Panc1 (cell line): ENCODE measurements at regions not wholly inside any gene's neighbourhood (a gene's known extent, or its start where the extent isn't known, plus 50 kb on each side); places are given as distances from the start of the nearest gene placed in this dataset.

Experiments
- ATAC-seq: fragments of 200-7000 bp; cut with Tn5 transposase; 2 replicates; pipeline ENCODE4 v1.9.1; 2020; ENCODE audit warnings: mild to moderate bottlenecking, moderate library complexity
- BruUV-seq: library from RNA; stranded (reverse); fragments of 400-500 nt; replicated peaks from 2 replicates; lab custom pipeline; 2021; lab: Mats Ljungman, UMichigan
- CTCF ChIA-PET: fragments of 300-600 bp; sonication (Branson Sonifier 250); formaldehyde crosslinking; loops from one replicate; lab custom pipeline; 2022; ENCODE audit warnings: antibody characterized with exemption; lab: Charles Lee
- POLR2A ChIA-PET: fragments of 300-600 bp; sonication (Branson Sonifier 250); formaldehyde crosslinking; loops from one replicate; lab custom pipeline; 2022; ENCODE audit warnings: antibody characterized with exemption; lab: Charles Lee
- DNase-seq: peaks from one replicate; pipeline ENCODE4 v3.0.0-alpha.2; 2010; ENCODE audit warnings: low read depth, low spot score
- H3K27ac ChIP-seq: 2 replicates; pipeline ENCODE4 v1.5.1; 2011; ENCODE audit warnings: mild to moderate bottlenecking, low read length, inconsistent platforms
- H3K27me3 ChIP-seq: fragments of 200-500 bp; sonication (Bioruptor generic); 2 replicates; pipeline ENCODE4 v1.6.0; 2014; ENCODE audit warnings: low read length, inconsistent platforms; ENCODE audit not compliant: control insufficient read depth, insufficient read depth
- H3K36me3 ChIP-seq: fragments of 200-500 bp; sonication (Bioruptor generic); 2 replicates; pipeline ENCODE4 v1.5.1; 2014; ENCODE audit warnings: inconsistent platforms, mild to moderate bottlenecking, low read length, moderate library complexity; ENCODE audit not compliant: control insufficient read depth, insufficient read depth
- H3K4me1 ChIP-seq: 2 replicates; pipeline ENCODE4 v1.5.1; 2011; ENCODE audit warnings: inconsistent platforms, mild to moderate bottlenecking, low read length, moderate library complexity; ENCODE audit not compliant: control insufficient read depth, insufficient read depth
- H3K4me3 ChIP-seq, 2 experiments: 2 replicates each; pipeline ENCODE4 v1.5.1; 2011 to 2012; ENCODE audit warnings: low read depth in 2 of 2, low read length in 2 of 2, mild to moderate bottlenecking in 2 of 2, inconsistent platforms in 1 of 2, moderate library complexity in 1 of 2
- H3K9me3 ChIP-seq: fragments of 200-500 bp; sonication (Bioruptor generic); 2 replicates; pipeline ENCODE4 v1.5.1; 2014; ENCODE audit warnings: low read depth, mild to moderate bottlenecking, inconsistent platforms, low read length, moderate library complexity; ENCODE audit not compliant: control insufficient read depth, insufficient read depth
- POLR2AphosphoS5 ChIP-seq: IDR thresholded peaks from 2 replicates; pipeline ENCODE4 v1.6.1; 2012; ENCODE audit warnings: mild to moderate bottlenecking, low read depth, low read length, moderate library complexity
- REST ChIP-seq, 2 experiments: IDR thresholded peaks; 2 replicates each; pipeline ENCODE4 v1.6.1; 2011 to 2012; ENCODE audit warnings: low read depth in 2 of 2, control low read depth in 1 of 2, low read length in 1 of 2, mild to moderate bottlenecking in 1 of 2, moderate library complexity in 1 of 2; ENCODE audit not compliant: insufficient read depth in 1 of 2
- SIN3A ChIP-seq: IDR thresholded peaks from 2 replicates; pipeline ENCODE4 v1.6.1; 2012; ENCODE audit warnings: low read depth, mild to moderate bottlenecking, low read length, moderate library complexity, borderline replicate concordance; ENCODE audit not compliant: insufficient read depth
- TCF7L2 ChIP-seq: IDR thresholded peaks from 2 replicates; pipeline ENCODE4 v1.6.1; 2011; ENCODE audit warnings: mild to moderate bottlenecking, low read depth, low read length, inconsistent platforms
- in situ Hi-C: cut with HindIII; loops from 2 replicates; pipeline ENCODE4 v1.10.0; 2016; ENCODE audit warnings: low sequenced_read_pairs, low pct_unique_long_range_greater_than_20kb
- intact Hi-C: fragments of 100-400 bp; cut with micrococcal nuclease; formaldehyde crosslinking; loops from one replicate; pipeline ENCODE4 v1.10.0; 2022; ENCODE audit not compliant: unreplicated experiment
- TF ChIP-seq, protein P1 (sequence below): fragments of 450-650 bp; IDR thresholded peaks from 2 replicates; pipeline ENCODE4 v1.5.1; 2017; ENCODE audit warnings: mild to moderate bottlenecking

DNA sequence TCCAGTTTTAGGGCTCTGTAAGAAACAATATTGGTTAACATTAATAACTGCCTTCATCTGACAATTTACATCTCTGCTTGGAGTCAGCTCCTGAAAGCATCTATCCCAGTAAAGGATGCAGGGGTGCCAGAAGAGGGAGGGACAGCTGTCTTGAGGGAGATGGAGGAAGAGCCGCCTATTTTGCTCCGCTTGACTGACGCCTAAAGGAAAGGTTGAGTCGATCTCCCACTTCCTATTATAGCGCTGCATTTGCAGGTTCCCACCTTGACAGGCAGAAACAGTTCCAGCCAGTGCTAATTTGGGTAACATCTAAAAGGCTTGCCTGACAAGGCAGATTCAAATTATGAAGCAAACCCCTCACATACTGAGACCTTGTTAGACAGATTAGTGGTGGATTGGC lies 374.6 kb downstream of the SPATA31D1 start:
- intact Hi-C loops, result no loop called here
- no peaks in the 10 kb centered on the region for H3K36me3 ChIP-seq
- no peak overlapping the region for H3K27ac ChIP-seq
- no peaks in the 10 kb centered on the region for H3K9me3 ChIP-seq
- in situ Hi-C loops, result no loop called here
- H3K4me3 ChIP-seq, result no peak overlapping the region
- TF ChIP-seq REST (IDR thresholded peaks at IDR 0.05; ENCODE audit: insufficient read depth in 1 of 2, low read depth in 2 of 2, low read length in 1 of 2) (no peak), POLR2AphosphoS5 (no peak), TCF7L2 (no peak), SIN3A (no peak)
- TF ChIP-seq, protein P1, sequence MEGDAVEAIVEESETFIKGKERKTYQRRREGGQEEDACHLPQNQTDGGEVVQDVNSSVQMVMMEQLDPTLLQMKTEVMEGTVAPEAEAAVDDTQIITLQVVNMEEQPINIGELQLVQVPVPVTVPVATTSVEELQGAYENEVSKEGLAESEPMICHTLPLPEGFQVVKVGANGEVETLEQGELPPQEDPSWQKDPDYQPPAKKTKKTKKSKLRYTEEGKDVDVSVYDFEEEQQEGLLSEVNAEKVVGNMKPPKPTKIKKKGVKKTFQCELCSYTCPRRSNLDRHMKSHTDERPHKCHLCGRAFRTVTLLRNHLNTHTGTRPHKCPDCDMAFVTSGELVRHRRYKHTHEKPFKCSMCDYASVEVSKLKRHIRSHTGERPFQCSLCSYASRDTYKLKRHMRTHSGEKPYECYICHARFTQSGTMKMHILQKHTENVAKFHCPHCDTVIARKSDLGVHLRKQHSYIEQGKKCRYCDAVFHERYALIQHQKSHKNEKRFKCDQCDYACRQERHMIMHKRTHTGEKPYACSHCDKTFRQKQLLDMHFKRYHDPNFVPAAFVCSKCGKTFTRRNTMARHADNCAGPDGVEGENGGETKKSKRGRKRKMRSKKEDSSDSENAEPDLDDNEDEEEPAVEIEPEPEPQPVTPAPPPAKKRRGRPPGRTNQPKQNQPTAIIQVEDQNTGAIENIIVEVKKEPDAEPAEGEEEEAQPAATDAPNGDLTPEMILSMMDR, result no peak
- POLR2A ChIA-PET, result no interaction called here
- H3K27me3 ChIP-seq, result no peaks in the 10 kb centered on the region
- ATAC-seq, result no peak
- CTCF ChIA-PET, result interaction anchor here (0.5 kb wide), 1 partner anchor 68 kb away, joined by 8 read pairs; no protein-coding TSS in a partner anchor
- BruUV-seq, result no TSS peak
- DNase-seq, result no peak
- H3K4me1 ChIP-seq, result no peaks in the 10 kb centered on the region

GRCh38 chr9:82363682-82364081 lies 375.1 kb downstream of the SPATA31D1 start:
- Histone ChIP-seq H3K27ac (no peak overlapping the region), H3K9me3 (no peaks in the 10 kb centered on the region), H3K36me3 (no peaks in the 10 kb centered on the region), H3K4me3 (no peak overlapping the region), H3K27me3 (no peaks in the 10 kb centered on the region), H3K4me1 (no peaks in the 10 kb centered on the region)
- ATAC-seq, result no peak
- no TSS peak for BruUV-seq
- intact Hi-C loops (no loop called here), in situ Hi-C loops (no loop called here)
- CTCF ChIA-PET, result no interaction called here
- DNase-seq, result no peak
- POLR2A ChIA-PET, result no interaction called here
- TF ChIP-seq TCF7L2, result no peak
- no peak for TF ChIP-seq REST (IDR thresholded peaks at IDR 0.05; ENCODE audit: insufficient read depth in 1 of 2, low read depth in 2 of 2, low read length in 1 of 2)
- no peak for TF ChIP-seq POLR2AphosphoS5
- TF ChIP-seq SIN3A, result no peak
- TF ChIP-seq, protein P1, result no peak
